HepG2 (cell line): ENCODE measurements at regions not wholly inside any gene's neighbourhood (a gene's known extent, or its start where the extent isn't known, plus 50 kb on each side); places are given as distances from the start of the nearest gene placed in this dataset.

Source experiments
- ATAC-seq: fragments of 200-7000 bp; cut with Tn5 transposase; 3 replicates; pipeline ENCODE4 v1.9.1; 2020; ENCODE audit warnings: mild to moderate bottlenecking, moderate library complexity
- BruUV-seq: library from RNA; stranded (reverse); fragments of 400-500 nt; replicated peaks from 2 replicates; lab custom pipeline; 2021; lab: Mats Ljungman, UMichigan
- CTCF ChIA-PET: fragments of 300-600 bp; formaldehyde crosslinking; extraction: SDS; loops from one replicate; lab custom pipeline; 2021; ENCODE audit warnings: low total read pairs, inconsistent platforms, low intra/inter-chr PET ratio; lab: Yijun Ruan, JAX
- POLR2A ChIA-PET: fragments of 350-600 bp; sonication (Branson Sonifier 250); formaldehyde crosslinking; loops from one replicate; lab custom pipeline; 2020; ENCODE audit warnings: antibody characterized with exemption, inconsistent platforms; lab: Yijun Ruan, JAX
- DNase-seq: peaks from one replicate; pipeline ENCODE4 v3.0.0-alpha.2; 2015; ENCODE audit warnings: low spot score
- FAIRE-seq: peaks from 3 replicates; lab custom pipeline; 2011; peaks lifted over from hg19 to GRCh38; lab: Jason Lieb, UNC
- H2AFZ ChIP-seq: one replicate; pipeline ENCODE4 v1.6.1; 2011; ENCODE audit warnings: low read length, inconsistent platforms
- H3K27ac ChIP-seq: fragments of 300-600 bp; 3 replicates; pipeline ENCODE4 v1.8.0; 2011; ENCODE audit warnings: mixed run types, mild to moderate bottlenecking, mixed read lengths, low read length, inconsistent platforms; ENCODE audit not compliant: insufficient read depth; ENCODE audit errors: extremely low read length
- H3K27me3 ChIP-seq, 2 experiments: fragments of 200-600 bp in 1 of 2; 2 replicates in 1 of 2; 3 replicates in 1 of 2; pipeline versions ENCODE4 v1.6.0 to v1.8.0; 2011; ENCODE audit warnings: low read length in 2 of 2, mild to moderate bottlenecking in 2 of 2, moderate library complexity in 2 of 2, inconsistent platforms in 1 of 2; ENCODE audit not compliant: insufficient read depth in 2 of 2, control insufficient read depth in 1 of 2
- H3K36me3 ChIP-seq, 2 experiments: fragments of 200-600 bp in 1 of 2; replicated peaks in 1 of 2; 2 replicates in 1 of 2; 3 replicates in 1 of 2; pipeline versions ENCODE4 v1.5.1 to v1.8.0; 2011; ENCODE audit warnings: low read length in 2 of 2, inconsistent platforms in 1 of 2; ENCODE audit not compliant: insufficient read depth in 2 of 2, control insufficient read depth in 1 of 2
- H3K4me1 ChIP-seq: 2 replicates; pipeline ENCODE4 v1.5.1; 2012; ENCODE audit warnings: low read length, inconsistent platforms; ENCODE audit not compliant: insufficient read depth
- H3K4me2 ChIP-seq: 2 replicates; pipeline ENCODE4 v1.6.0; 2011; ENCODE audit warnings: low read depth, low read length, inconsistent platforms
- H3K4me3 ChIP-seq, 3 experiments: fragments of 200-600 bp in 1 of 3; sonication (generic), shearing (Covaris generic) in 1 of 3; replicated peaks in 1 of 3; 2 replicates each; pipeline ENCODE4 v1.5.1; 2011 to 2016; ENCODE audit warnings: low read length in 3 of 3, inconsistent platforms in 2 of 3, low read depth in 2 of 3, mild to moderate bottlenecking in 2 of 3, control low read depth in 1 of 3, mixed read lengths in 1 of 3; ENCODE audit not compliant: insufficient read depth in 1 of 3
- H3K79me2 ChIP-seq: one replicate; pipeline ENCODE4 v1.6.1; 2011; ENCODE audit warnings: low read length, inconsistent platforms; ENCODE audit not compliant: insufficient read depth
- H3K9ac ChIP-seq: 2 replicates; pipeline ENCODE4 v1.6.0; 2011; ENCODE audit warnings: mild to moderate bottlenecking, low read depth, low read length, inconsistent platforms; ENCODE audit not compliant: insufficient read depth
- H3K9me3 ChIP-seq: 2 replicates; pipeline ENCODE4 v1.5.1; 2012; ENCODE audit warnings: mild to moderate bottlenecking, low read length
- H4K20me1 ChIP-seq: 2 replicates; pipeline ENCODE4 v1.6.0; 2011; ENCODE audit warnings: inconsistent platforms, mild to moderate bottlenecking, low read length, moderate library complexity; ENCODE audit not compliant: insufficient read depth
- ARNT ChIP-seq: fragments of 450-650 bp; IDR thresholded peaks from 2 replicates; pipeline ENCODE4 v1.6.1; 2017
- FOXM1 ChIP-seq: sonication (generic); formaldehyde crosslinking; IDR thresholded peaks from 2 replicates; pipeline ENCODE4 v1.5.0; 2020; ENCODE audit warnings: missing genetic modification reagents
- GATA4 ChIP-seq: sonication (generic); IDR thresholded peaks from 2 replicates; pipeline ENCODE4 v1.6.1; 2016; ENCODE audit warnings: antibody characterized with exemption, low read depth, borderline replicate concordance
- HHEX ChIP-seq: IDR thresholded peaks from 2 replicates; pipeline ENCODE4 v1.6.1; 2016; ENCODE audit warnings: control low read depth
- NCOA5 ChIP-seq: sonication (generic); formaldehyde crosslinking; IDR thresholded peaks from 2 replicates; pipeline ENCODE4 v1.4.0; 2020; ENCODE audit warnings: missing genetic modification reagents
- NFYB ChIP-seq: sonication (generic); formaldehyde crosslinking; IDR thresholded peaks from 2 replicates; pipeline ENCODE4 v1.4.0; 2020; ENCODE audit warnings: missing genetic modification reagents
- POLR2AphosphoS5 ChIP-seq: IDR thresholded peaks from 2 replicates; pipeline ENCODE4 v1.6.1; 2012; ENCODE audit warnings: low read depth, low read length
- PRMT3 ChIP-seq: sonication (generic); formaldehyde crosslinking; IDR thresholded peaks from 2 replicates; pipeline ENCODE4 v1.8.1; 2022; ENCODE audit warnings: low read depth, mild to moderate bottlenecking, moderate library complexity, missing genetic modification reagents, borderline replicate concordance
- ZFP37 ChIP-seq: sonication (generic); formaldehyde crosslinking; IDR thresholded peaks from 2 replicates; pipeline ENCODE4 v1.4.0; 2020; ENCODE audit warnings: missing genetic modification reagents, borderline replicate concordance
- ZNF33B ChIP-seq: sonication (generic); formaldehyde crosslinking; IDR thresholded peaks from 2 replicates; pipeline ENCODE4 v1.5.1; 2020; ENCODE audit warnings: mild to moderate bottlenecking, missing genetic modification reagents
- ZNF780A ChIP-seq: sonication (generic); formaldehyde crosslinking; IDR thresholded peaks from 2 replicates; pipeline ENCODE4 v1.8.0; 2022; ENCODE audit warnings: mild to moderate bottlenecking, missing genetic modification reagents, moderate library complexity
- ZNF792 ChIP-seq: IDR thresholded peaks from 2 replicates; pipeline ENCODE4 v1.6.1; 2016
- ZSCAN12 ChIP-seq: sonication (generic); formaldehyde crosslinking; IDR thresholded peaks from 2 replicates; pipeline ENCODE4 v1.9.0; 2021; ENCODE audit warnings: mild to moderate bottlenecking, missing genetic modification reagents
- WGBS: methylation state at CpG from one replicate; pipeline ENCODE4 v1.1.6; 2017; ENCODE audit warnings: low lambda C conversion rate; 5-methylcytosine and 5-hydroxymethylcytosine counted together
- in situ Hi-C: cut with HindIII; loops from 2 replicates; pipeline ENCODE4 v1.10.0; 2017; ENCODE audit warnings: low pct_unique_long_range_greater_than_20kb; ENCODE audit not compliant: extremely low pct_ligation_motif_present
- intact Hi-C: fragments of 100-400 bp; cut with micrococcal nuclease; formaldehyde crosslinking; loops from one replicate; pipeline ENCODE4 v1.10.0; 2022; ENCODE audit not compliant: unreplicated experiment
- TF ChIP-seq, protein P1 (sequence below): sonication (generic); formaldehyde crosslinking; IDR thresholded peaks from 2 replicates; pipeline ENCODE4 v1.4.0; 2020; ENCODE audit warnings: missing genetic modification reagents
- TF ChIP-seq, protein P2 (sequence below): IDR thresholded peaks from 2 replicates; pipeline ENCODE4 v1.6.1; 2016; ENCODE audit warnings: mild to moderate bottlenecking
- TF ChIP-seq, protein P3 (sequence below): IDR thresholded peaks from 2 replicates; pipeline ENCODE4 v1.6.1; 2012; ENCODE audit warnings: low read depth, low read length, improper control_type of control experiment
- TF ChIP-seq, protein P4 (sequence below): sonication (generic); formaldehyde crosslinking; IDR thresholded peaks from 2 replicates; pipeline ENCODE4 v1.5.0; 2020; ENCODE audit warnings: missing genetic modification reagents

DNA sequence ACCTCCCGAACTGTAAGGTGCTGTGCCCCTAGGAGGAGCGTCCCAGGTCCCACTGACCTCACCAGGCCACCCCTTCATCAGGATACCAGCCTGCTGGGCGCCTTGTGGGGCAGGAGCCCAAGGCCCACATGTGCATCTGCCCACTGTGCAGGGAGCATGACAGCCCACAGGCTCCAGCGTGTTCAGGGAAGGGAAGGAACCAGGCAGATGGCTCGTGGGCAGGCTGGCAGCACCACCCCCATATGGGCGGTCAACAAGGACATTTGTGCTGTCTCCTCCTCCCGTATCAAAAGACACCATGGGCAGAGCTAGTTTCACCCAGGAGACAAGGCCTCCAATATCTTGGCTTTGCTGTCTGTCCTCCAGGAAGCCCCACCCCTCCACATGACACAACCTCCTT is 85.5 kb upstream of the PPP1R26 start:
- Histone ChIP-seq H3K4me2 (no peak overlapping the region), H4K20me1 (no peaks in the 10 kb centered on the region), H3K4me1 (no peaks in the 10 kb centered on the region), H2AFZ (no peak overlapping the region), H3K9ac (no peak overlapping the region), H3K9me3 (peaks cover 13% of the 10 kb centered on the region), H3K4me3 (no peak overlapping the region), H3K79me2 (no peaks in the 10 kb centered on the region), H3K36me3 (no peaks in the 10 kb centered on the region), H3K27ac (no peak overlapping the region), H3K27me3 (peaks cover 4 to 19% of the 10 kb centered on the region in 2 experiments; a peak in 4 of 5 replicates)
- FAIRE-seq (no peak), DNase-seq (no peak), ATAC-seq (no peak)
- TF ChIP-seq FOXM1 (no peak), PRMT3 (CRISPR knock-in tag) (no peak), NFYB (no peak), ZNF33B (CRISPR knock-in tag) (no peak), NCOA5 (CRISPR knock-in tag) (no peak), ZSCAN12 (CRISPR knock-in tag) (no peak), ARNT (no peak), ZFP37 (CRISPR knock-in tag) (no peak), ZNF780A (CRISPR knock-in tag) (no peak), ZNF792 (CRISPR knock-in tag) (no peak), GATA4 (no peak), POLR2AphosphoS5 (no peak), HHEX (CRISPR knock-in tag) (no peak)
- TF ChIP-seq, protein P1, sequence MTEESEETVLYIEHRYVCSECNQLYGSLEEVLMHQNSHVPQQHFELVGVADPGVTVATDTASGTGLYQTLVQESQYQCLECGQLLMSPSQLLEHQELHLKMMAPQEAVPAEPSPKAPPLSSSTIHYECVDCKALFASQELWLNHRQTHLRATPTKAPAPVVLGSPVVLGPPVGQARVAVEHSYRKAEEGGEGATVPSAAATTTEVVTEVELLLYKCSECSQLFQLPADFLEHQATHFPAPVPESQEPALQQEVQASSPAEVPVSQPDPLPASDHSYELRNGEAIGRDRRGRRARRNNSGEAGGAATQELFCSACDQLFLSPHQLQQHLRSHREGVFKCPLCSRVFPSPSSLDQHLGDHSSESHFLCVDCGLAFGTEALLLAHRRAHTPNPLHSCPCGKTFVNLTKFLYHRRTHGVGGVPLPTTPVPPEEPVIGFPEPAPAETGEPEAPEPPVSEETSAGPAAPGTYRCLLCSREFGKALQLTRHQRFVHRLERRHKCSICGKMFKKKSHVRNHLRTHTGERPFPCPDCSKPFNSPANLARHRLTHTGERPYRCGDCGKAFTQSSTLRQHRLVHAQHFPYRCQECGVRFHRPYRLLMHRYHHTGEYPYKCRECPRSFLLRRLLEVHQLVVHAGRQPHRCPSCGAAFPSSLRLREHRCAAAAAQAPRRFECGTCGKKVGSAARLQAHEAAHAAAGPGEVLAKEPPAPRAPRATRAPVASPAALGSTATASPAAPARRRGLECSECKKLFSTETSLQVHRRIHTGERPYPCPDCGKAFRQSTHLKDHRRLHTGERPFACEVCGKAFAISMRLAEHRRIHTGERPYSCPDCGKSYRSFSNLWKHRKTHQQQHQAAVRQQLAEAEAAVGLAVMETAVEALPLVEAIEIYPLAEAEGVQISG (CRISPR knock-in tag), result no peak
- TF ChIP-seq, protein P2, sequence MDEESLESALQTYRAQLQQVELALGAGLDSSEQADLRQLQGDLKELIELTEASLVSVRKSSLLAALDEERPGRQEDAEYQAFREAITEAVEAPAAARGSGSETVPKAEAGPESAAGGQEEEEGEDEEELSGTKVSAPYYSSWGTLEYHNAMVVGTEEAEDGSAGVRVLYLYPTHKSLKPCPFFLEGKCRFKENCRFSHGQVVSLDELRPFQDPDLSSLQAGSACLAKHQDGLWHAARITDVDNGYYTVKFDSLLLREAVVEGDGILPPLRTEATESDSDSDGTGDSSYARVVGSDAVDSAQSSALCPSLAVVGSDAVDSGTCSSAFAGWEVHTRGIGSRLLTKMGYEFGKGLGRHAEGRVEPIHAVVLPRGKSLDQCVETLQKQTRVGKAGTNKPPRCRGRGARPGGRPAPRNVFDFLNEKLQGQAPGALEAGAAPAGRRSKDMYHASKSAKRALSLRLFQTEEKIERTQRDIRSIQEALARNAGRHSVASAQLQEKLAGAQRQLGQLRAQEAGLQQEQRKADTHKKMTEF (CRISPR knock-in tag), result no peak
- TF ChIP-seq, protein P3, sequence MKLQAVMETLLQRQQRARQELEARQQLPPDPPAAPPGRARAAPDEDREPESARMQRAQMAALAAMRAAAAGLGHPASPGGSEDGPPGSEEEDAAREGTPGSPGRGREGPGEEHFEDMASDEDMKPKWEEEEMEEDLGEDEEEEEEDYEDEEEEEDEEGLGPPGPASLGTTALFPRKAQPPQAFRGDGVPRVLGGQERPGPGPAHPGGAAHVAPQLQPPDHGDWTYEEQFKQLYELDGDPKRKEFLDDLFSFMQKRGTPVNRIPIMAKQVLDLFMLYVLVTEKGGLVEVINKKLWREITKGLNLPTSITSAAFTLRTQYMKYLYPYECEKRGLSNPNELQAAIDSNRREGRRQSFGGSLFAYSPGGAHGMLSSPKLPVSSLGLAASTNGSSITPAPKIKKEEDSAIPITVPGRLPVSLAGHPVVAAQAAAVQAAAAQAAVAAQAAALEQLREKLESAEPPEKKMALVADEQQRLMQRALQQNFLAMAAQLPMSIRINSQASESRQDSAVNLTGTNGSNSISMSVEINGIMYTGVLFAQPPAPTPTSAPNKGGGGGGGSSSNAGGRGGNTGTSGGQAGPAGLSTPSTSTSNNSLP, result no peak
- TF ChIP-seq, protein P4, sequence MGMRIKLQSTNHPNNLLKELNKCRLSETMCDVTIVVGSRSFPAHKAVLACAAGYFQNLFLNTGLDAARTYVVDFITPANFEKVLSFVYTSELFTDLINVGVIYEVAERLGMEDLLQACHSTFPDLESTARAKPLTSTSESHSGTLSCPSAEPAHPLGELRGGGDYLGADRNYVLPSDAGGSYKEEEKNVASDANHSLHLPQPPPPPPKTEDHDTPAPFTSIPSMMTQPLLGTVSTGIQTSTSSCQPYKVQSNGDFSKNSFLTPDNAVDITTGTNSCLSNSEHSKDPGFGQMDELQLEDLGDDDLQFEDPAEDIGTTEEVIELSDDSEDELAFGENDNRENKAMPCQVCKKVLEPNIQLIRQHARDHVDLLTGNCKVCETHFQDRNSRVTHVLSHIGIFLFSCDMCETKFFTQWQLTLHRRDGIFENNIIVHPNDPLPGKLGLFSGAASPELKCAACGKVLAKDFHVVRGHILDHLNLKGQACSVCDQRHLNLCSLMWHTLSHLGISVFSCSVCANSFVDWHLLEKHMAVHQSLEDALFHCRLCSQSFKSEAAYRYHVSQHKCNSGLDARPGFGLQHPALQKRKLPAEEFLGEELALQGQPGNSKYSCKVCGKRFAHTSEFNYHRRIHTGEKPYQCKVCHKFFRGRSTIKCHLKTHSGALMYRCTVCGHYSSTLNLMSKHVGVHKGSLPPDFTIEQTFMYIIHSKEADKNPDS, result no peak
- intact Hi-C loops (no loop called here), in situ Hi-C loops (no loop called here)
- POLR2A ChIA-PET, result no interaction called here
- WGBS, result 20% methylated on average over 2 of the region's 7 CpGs
- CTCF ChIA-PET, result no interaction called here
- no TSS peak for BruUV-seq
